ENCODE measurements at regions not wholly inside any gene's neighbourhood (a gene's known extent, or its start where the extent isn't known, plus 50 kb on each side); places are given as distances from the start of the nearest gene placed in this dataset.

GRCh38 chr6:108778421-108779186, 69.6 kb upstream of the ARMC2 start:
- no peak for DNase-seq (ENCODE audit: low read depth, low spot score)

GRCh38 chr6:108779536-108780275, 68.5 kb upstream of the ARMC2 start:
- DNase-seq (ENCODE audit: low read depth, low spot score) = no peak

GRCh38 chr6:108780784-108781183, 67.4 kb upstream of the ARMC2 start:
- DNase-seq (ENCODE audit: low read depth, low spot score) = no peak

GRCh38 chr6:108781419-108782100, 66.7 kb upstream of the ARMC2 start:
- no peak for DNase-seq (ENCODE audit: low read depth, low spot score)

GRCh38 chr6:108782179-108783041, 65.8 kb upstream of the ARMC2 start:
- DNase-seq (ENCODE audit: low read depth, low spot score) = peak; percentile 42

- no peak for DNase-seq (ENCODE audit: low read depth, low spot score)
These were observed 62.6 kb upstream of the ARMC2 start for GRCh38 chr6:108785653-108786052.

DNA sequence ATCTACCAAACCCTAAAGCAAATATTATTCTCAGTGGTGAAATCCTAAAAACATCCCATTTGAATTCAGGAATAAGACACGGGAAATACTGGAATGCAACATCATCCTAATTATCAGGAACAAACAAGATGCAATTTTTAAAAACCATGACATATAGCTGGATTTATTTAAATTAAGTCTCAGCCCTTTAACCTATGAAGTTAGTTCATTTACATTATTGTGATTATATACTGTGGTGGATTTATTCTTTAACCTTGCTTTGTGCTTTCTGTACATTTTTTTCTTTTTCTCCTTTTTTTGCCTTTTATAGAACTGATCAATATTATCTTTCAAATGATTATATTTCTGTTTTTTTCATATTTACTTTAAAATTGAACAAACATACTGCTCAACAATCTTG, 59.8 kb upstream of the ARMC2 start:
- DNase-seq (ENCODE audit: low read depth, low spot score) = no peak

DNA sequence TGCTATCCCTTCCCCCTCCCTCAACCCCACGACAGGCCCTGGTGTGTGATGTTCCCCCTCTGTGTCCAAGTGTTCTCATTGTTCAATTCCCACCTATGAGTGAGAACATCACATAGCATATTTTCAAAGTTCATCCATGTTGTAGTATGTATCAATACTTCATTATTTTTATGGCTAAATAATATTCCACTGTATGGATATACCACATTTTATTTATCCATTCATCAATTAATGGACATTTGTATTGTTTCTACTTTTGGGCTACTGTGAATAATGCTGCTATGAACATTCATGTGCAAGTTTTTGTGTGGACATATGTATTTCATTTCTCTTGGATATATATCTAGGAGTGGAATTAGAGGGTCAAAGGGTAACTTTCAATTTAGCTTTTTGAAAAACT, 58.7 kb upstream of the ARMC2 start:
- DNase-seq (ENCODE audit: low read depth, low spot score) = no peak

DNA sequence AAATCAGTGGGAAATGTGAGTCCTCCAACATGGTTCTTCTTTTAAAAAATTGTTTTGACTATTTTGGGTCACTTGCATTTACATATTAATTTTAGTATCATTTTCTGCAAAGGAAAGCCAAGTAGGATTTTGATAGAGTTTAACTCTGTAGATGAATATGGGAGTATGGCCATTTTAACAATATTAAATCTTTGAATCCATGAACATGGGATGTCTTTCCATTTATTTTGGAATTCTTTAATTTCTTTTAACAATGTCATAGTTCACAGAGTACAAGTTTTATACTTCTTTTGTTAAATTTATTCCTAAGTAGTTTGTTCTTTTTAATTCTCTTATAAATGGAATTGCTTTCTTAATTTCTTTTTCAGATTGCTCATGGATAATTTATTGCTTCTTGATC, 56.5 kb upstream of the ARMC2 start:
- no peak for DNase-seq (ENCODE audit: low read depth, low spot score)

GRCh38 chr6:108793516-108794251, 54.5 kb upstream of the ARMC2 start:
- DNase-seq (ENCODE audit: low read depth, low spot score) = no peak

- DNase-seq (ENCODE audit: low read depth, low spot score) = no peak
These were observed 53.1 kb upstream of the ARMC2 start for GRCh38 chr6:108795122-108795521.

- no peak for DNase-seq (ENCODE audit: low read depth, low spot score)
These were observed 52.4 kb upstream of the ARMC2 start for GRCh38 chr6:108795814-108796213.

DNA sequence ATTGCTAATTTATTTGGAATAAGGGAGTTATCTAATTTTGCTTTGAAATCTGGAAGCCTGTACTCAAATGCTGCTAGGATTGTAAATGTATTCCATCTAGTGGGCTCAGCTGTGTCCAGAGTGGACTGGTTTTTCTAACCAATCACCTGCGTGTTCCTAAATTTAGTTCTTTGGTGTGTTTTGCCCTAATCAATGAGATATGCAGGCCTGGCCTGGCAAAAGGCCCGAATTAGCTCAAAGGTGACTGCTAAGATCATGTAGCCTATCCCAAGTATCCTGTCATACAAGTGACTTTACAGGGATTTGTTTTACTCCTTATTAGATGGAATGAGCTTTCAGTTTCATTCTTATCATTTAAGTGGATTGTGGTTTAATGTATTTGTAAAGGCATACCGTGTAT, 51.3 kb upstream of the ARMC2 start:
- no peak for DNase-seq (ENCODE audit: low read depth, low spot score)

- DNase-seq (ENCODE audit: low read depth, low spot score) = no peak
These were observed 50.1 kb upstream of the ARMC2 start for GRCh38 chr6:108797951-108798669.
